H1 (cell line): ENCODE measurements at regions not wholly inside any gene's neighbourhood (a gene's known extent, or its start where the extent isn't known, plus 50 kb on each side); places are given as distances from the start of the nearest gene placed in this dataset.

Experiments used
- CTCF ChIA-PET: fragments of 300-600 bp; sonication (Branson Sonifier 250); formaldehyde crosslinking; loops from one replicate; lab custom pipeline; 2021; ENCODE audit not compliant: partially characterized antibody; lab: Charles Lee
- POLR2A ChIA-PET: fragments of 300-600 bp; sonication (Branson Sonifier 250); formaldehyde crosslinking; loops from one replicate; lab custom pipeline; 2021; ENCODE audit warnings: inconsistent platforms; ENCODE audit not compliant: partially characterized antibody; lab: Charles Lee
- DNase-seq, 2 experiments: peaks; one replicate each; pipeline versions ENCODE4 v3.0.0 to v3.0.0-alpha.2; 2010 to 2022; ENCODE audit warnings: low spot score in 2 of 2, low read depth in 1 of 2, mixed read lengths in 1 of 2
- FAIRE-seq: peaks from 2 replicates; lab custom pipeline; 2011; peaks lifted over from hg19 to GRCh38; lab: Jason Lieb, UNC
- H2AFZ ChIP-seq: 2 replicates; pipeline ENCODE4 v1.8.1; 2012; ENCODE audit warnings: low read length, inconsistent platforms
- H2AK5ac ChIP-seq: 2 replicates; pipeline ENCODE4 v1.6.1; 2013; ENCODE audit warnings: low read depth, low read length
- H2BK120ac ChIP-seq: replicated peaks from 2 replicates; pipeline ENCODE3; 2013; ENCODE audit warnings: low read depth, low read length, inconsistent platforms
- H2BK12ac ChIP-seq: 2 replicates; pipeline ENCODE4 v1.6.1; 2013; ENCODE audit warnings: low read depth, low read length
- H2BK15ac ChIP-seq: 2 replicates; pipeline ENCODE4 v1.6.1; 2013; ENCODE audit warnings: low read length
- H2BK20ac ChIP-seq: 2 replicates; pipeline ENCODE4 v1.6.1; 2013; ENCODE audit warnings: low read length
- H2BK5ac ChIP-seq: 2 replicates; pipeline ENCODE4 v1.6.1; 2013; ENCODE audit warnings: low read depth, low read length
- H3K14ac ChIP-seq: 2 replicates; pipeline ENCODE4 v1.6.1; 2013; ENCODE audit warnings: inconsistent platforms; ENCODE audit not compliant: insufficient read length
- H3K18ac ChIP-seq: 2 replicates; pipeline ENCODE4 v1.6.1; 2013; ENCODE audit warnings: low read length; ENCODE audit errors: extremely low read depth
- H3K23ac ChIP-seq: 2 replicates; pipeline ENCODE4 v1.6.1; 2013; ENCODE audit warnings: inconsistent platforms; ENCODE audit not compliant: insufficient read length
- H3K23me2 ChIP-seq: 2 replicates; pipeline ENCODE4 v1.6.1; 2013; ENCODE audit warnings: low read depth, low read length
- H3K27ac ChIP-seq: 2 replicates; pipeline ENCODE4 v1.6.1; 2011; ENCODE audit warnings: low read depth, low read length, inconsistent platforms
- H3K27me3 ChIP-seq, 4 experiments: replicated peaks in 1 of 4; 1 replicate in 1 of 4; 2 replicates in 3 of 4; pipeline versions ENCODE4 v1.6.1 to v1.8.1; 2011 to 2013; ENCODE audit warnings: low read length in 3 of 4, mild to moderate bottlenecking in 3 of 4, inconsistent platforms in 2 of 4, mixed read lengths in 2 of 4, moderate library complexity in 1 of 4; ENCODE audit not compliant: control insufficient read depth in 3 of 4, insufficient read depth in 3 of 4; ENCODE audit errors: extremely low read depth in 1 of 4
- H3K36me3 ChIP-seq, 4 experiments: 2 replicates each; pipeline versions ENCODE4 v1.6.1 to v1.8.1; 2011 to 2013; ENCODE audit warnings: mild to moderate bottlenecking in 4 of 4, low read length in 3 of 4, moderate library complexity in 2 of 4, control low read depth in 1 of 4, inconsistent platforms in 1 of 4; ENCODE audit not compliant: insufficient read depth in 4 of 4, control insufficient read depth in 2 of 4
- H3K4ac ChIP-seq: replicated peaks from 2 replicates; pipeline ENCODE3; 2013; ENCODE audit warnings: low read length, low read depth, mixed read lengths, inconsistent platforms; ENCODE audit not compliant: insufficient read length
- H3K4me1 ChIP-seq, 4 experiments: replicated peaks in 1 of 4; 1 replicate in 1 of 4; 2 replicates in 3 of 4; pipeline versions ENCODE4 v1.6.1 to v1.8.1; 2011 to 2013; ENCODE audit warnings: low read length in 3 of 4, inconsistent platforms in 2 of 4, mixed read lengths in 1 of 4; ENCODE audit not compliant: insufficient read depth in 4 of 4, control insufficient read depth in 3 of 4
- H3K4me2 ChIP-seq, 2 experiments: 2 replicates each; pipeline versions ENCODE4 v1.6.1 to v1.8.1; 2011 to 2013; ENCODE audit warnings: low read depth in 2 of 2, low read length in 2 of 2, control low read depth in 1 of 2, inconsistent platforms in 1 of 2, mild to moderate bottlenecking in 1 of 2; ENCODE audit not compliant: insufficient read depth in 1 of 2
- H3K4me3 ChIP-seq, 4 experiments: fragments of 200-600, 300-600 bp in 1 of 4; sonication (generic), shearing (Covaris generic), sonication (Bioruptor Twin) in 1 of 4; 2 replicates each; pipeline versions ENCODE4 v1.5.1 to v1.8.1; 2011 to 2016; ENCODE audit warnings: low read length in 4 of 4, low read depth in 3 of 4, control low read depth in 2 of 4, inconsistent platforms in 2 of 4, mild to moderate bottlenecking in 2 of 4, mixed read lengths in 1 of 4, moderate library complexity in 1 of 4; ENCODE audit not compliant: insufficient read depth in 2 of 4; ENCODE audit errors: extremely low read depth in 1 of 4
- H3K56ac ChIP-seq: replicated peaks from 2 replicates; pipeline ENCODE3; 2013; ENCODE audit warnings: low read depth, mild to moderate bottlenecking, mixed read lengths, low read length, inconsistent platforms; ENCODE audit not compliant: insufficient read length
- H3K79me1 ChIP-seq: 2 replicates; pipeline ENCODE4 v1.6.1; 2013; ENCODE audit warnings: low read depth, low read length, control low read depth
- H3K79me2 ChIP-seq, 2 experiments: 2 replicates each; pipeline versions ENCODE4 v1.6.1 to v1.8.1; 2012 to 2013; ENCODE audit warnings: low read length in 2 of 2, mild to moderate bottlenecking in 2 of 2, inconsistent platforms in 1 of 2; ENCODE audit not compliant: insufficient read depth in 2 of 2, control insufficient read depth in 1 of 2
- H3K9ac ChIP-seq, 4 experiments: replicated peaks in 1 of 4; 1 replicate in 1 of 4; 2 replicates in 3 of 4; pipeline versions ENCODE4 v1.6.1 to v1.8.1; 2011 to 2013; ENCODE audit warnings: low read depth in 3 of 4, low read length in 3 of 4, control low read depth in 2 of 4, mild to moderate bottlenecking in 2 of 4, moderate library complexity in 2 of 4, inconsistent platforms in 1 of 4; ENCODE audit errors: extremely low read depth in 1 of 4
- H3K9me3 ChIP-seq, 2 experiments: 2 replicates each; pipeline versions ENCODE4 v1.6.1 to v1.8.1; 2012 to 2013; ENCODE audit warnings: mild to moderate bottlenecking in 2 of 2, moderate library complexity in 2 of 2, control low read depth in 1 of 2, inconsistent platforms in 1 of 2, low read depth in 1 of 2, low read length in 1 of 2, mixed read lengths in 1 of 2; ENCODE audit not compliant: insufficient read depth in 2 of 2
- H4K20me1 ChIP-seq, 2 experiments: replicated peaks in 1 of 2; 2 replicates each; pipeline versions ENCODE3 to v1.8.1; 2011 to 2013; ENCODE audit warnings: inconsistent platforms in 2 of 2, low read length in 2 of 2, mild to moderate bottlenecking in 1 of 2; ENCODE audit not compliant: insufficient read depth in 2 of 2, control insufficient read depth in 1 of 2
- H4K5ac ChIP-seq: 2 replicates; pipeline ENCODE4 v1.6.1; 2013; ENCODE audit warnings: low read length, low read depth, mixed read lengths, inconsistent platforms; ENCODE audit not compliant: insufficient read length
- H4K8ac ChIP-seq: 2 replicates; pipeline ENCODE4 v1.8.0; 2013; ENCODE audit warnings: mild to moderate bottlenecking, moderate library complexity, low read length, inconsistent platforms; ENCODE audit not compliant: insufficient read depth; ENCODE audit errors: extremely low read depth
- H4K91ac ChIP-seq: replicated peaks from 2 replicates; pipeline ENCODE3; 2013; ENCODE audit warnings: low read length, mixed read lengths, inconsistent platforms; ENCODE audit not compliant: insufficient read length
- KDM5A ChIP-seq: fragments of 200-600 bp; IDR thresholded peaks from 2 replicates; pipeline ENCODE4 v1.7.1; 2012; ENCODE audit warnings: mild to moderate bottlenecking, low read length, inconsistent platforms, mixed read lengths

DNA sequence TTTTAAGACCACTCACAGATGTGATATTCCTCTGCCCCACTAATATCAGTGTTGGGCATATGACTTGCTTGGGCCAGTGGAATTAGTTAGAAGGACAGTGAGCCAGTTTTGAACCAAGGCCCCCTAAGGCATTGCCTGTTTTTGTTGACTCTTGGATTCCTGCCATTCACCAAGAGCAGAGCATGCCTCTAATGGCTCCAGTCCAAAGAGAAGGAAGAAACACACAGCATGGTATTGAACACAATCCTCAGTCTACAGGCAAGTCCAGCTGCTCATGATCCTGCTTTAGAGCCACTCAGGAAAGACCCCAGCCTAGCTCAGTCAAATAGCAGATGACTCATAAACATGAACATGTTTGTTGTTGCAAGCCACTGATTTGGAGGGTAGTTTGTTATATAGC lies 1201.5 kb downstream of the BCL11B start:
- no peak overlapping the region for H3K56ac ChIP-seq
- H2BK20ac ChIP-seq, result peak overlapping the region; percentile 49; the same call in 1 of the 2 replicates
- no peak for FAIRE-seq
- no peak for TF ChIP-seq KDM5A
- TF ChIP-seq, all 59 proteins: peak for 0
- ChIA-PET CTCF (interaction anchor here (0.7 kb wide), 1 partner anchor 12 kb away, joined by 3 read pairs; no protein-coding TSS in a partner anchor), POLR2A (no interaction called here)
- H3K4me2 ChIP-seq, result no peak overlapping the region
- no peak overlapping the region for H3K27ac ChIP-seq
- no peaks in the 10 kb centered on the region for H3K36me3 ChIP-seq
- no peaks in the 10 kb centered on the region for H3K27me3 ChIP-seq
- peak overlapping the region; percentile 80; the same call in 1 of the 2 replicates for H2BK12ac ChIP-seq
- H4K8ac ChIP-seq, result no peak overlapping the region
- no peak for DNase-seq
- H3K4me1 ChIP-seq, result peaks cover 2 to 8% (median 6%) of the 10 kb centered on the region in 4 experiments; a peak in 4 of 7 replicates
- no peak overlapping the region for H2BK120ac ChIP-seq
- no peak overlapping the region for H4K91ac ChIP-seq
- no peak overlapping the region for H3K18ac ChIP-seq
- no peaks in the 10 kb centered on the region for H3K9me3 ChIP-seq
- no peak overlapping the region for H4K5ac ChIP-seq
- H3K4ac ChIP-seq, result no peak overlapping the region
- no peak overlapping the region for H2AFZ ChIP-seq
- H3K23me2 ChIP-seq, result no peaks in the 10 kb centered on the region; the same call in 1 of the 2 replicates
- H3K79me2 ChIP-seq, result no peaks in the 10 kb centered on the region
- no peak overlapping the region for H2AK5ac ChIP-seq
- no peak overlapping the region for H3K14ac ChIP-seq
- H4K20me1 ChIP-seq, result no peaks in the 10 kb centered on the region
- H3K79me1 ChIP-seq, result no peaks in the 10 kb centered on the region
- no peak overlapping the region for H2BK15ac ChIP-seq
- no peak overlapping the region for H3K9ac ChIP-seq
- no peak overlapping the region for H2BK5ac ChIP-seq
- H3K4me3 ChIP-seq, result no peak overlapping the region
- no peak overlapping the region for H3K23ac ChIP-seq
